Heart right ventricle (tissue), 16 donors: ENCODE measurements at regions not wholly inside any gene's neighbourhood (a gene's known extent, or its start where the extent isn't known, plus 50 kb on each side); places are given as distances from the start of the nearest gene placed in this dataset.

ENCODE experiments used
- ATAC-seq, 8 donors: fragments of 200-7000 bp; cut with Tn5 transposase; one replicate each; pipeline ENCODE4 v1.9.1; 2020; ENCODE audit warnings: mild to moderate bottlenecking in 8 of 8, moderate library complexity in 8 of 8, moderate number of reproducible peaks in 1 of 8
- DNase-seq, 2 donors: peaks; one replicate each; pipeline ENCODE4 v3.0.0-alpha.2; 2020
- H3K27ac ChIP-seq, 10 donors: fragments of 200-600 bp; sonication (generic) in 2 of 10; one replicate each; pipeline versions ENCODE4 v1.5.0 to v1.8.0; 2020 to 2022; ENCODE audit warnings: mild to moderate bottlenecking in 3 of 10
- H3K27me3 ChIP-seq, 7 donors: fragments of 200-600 bp; one replicate each; pipeline ENCODE4 v1.8.0; 2021 to 2022; ENCODE audit warnings: mild to moderate bottlenecking in 2 of 7
- H3K36me3 ChIP-seq, 9 donors: fragments of 200-600 bp; sonication (generic) in 1 of 9; one replicate each; pipeline versions ENCODE4 v1.5.0 to v1.8.0; 2020 to 2022; ENCODE audit warnings: mild to moderate bottlenecking in 2 of 9
- H3K4me1 ChIP-seq, 9 donors: fragments of 200-600 bp; sonication (generic) in 1 of 9; one replicate each; pipeline versions ENCODE4 v1.5.0 to v1.8.0; 2020 to 2022; ENCODE audit warnings: mild to moderate bottlenecking in 4 of 9
- H3K4me3 ChIP-seq, 10 donors: fragments of 200-600 bp; sonication (generic) in 2 of 10; one replicate each; pipeline versions ENCODE4 v1.5.0 to v1.8.0; 2020 to 2022; ENCODE audit warnings: mild to moderate bottlenecking in 7 of 10, moderate library complexity in 2 of 10
- H3K9me3 ChIP-seq, 11 donors: fragments of 200-600 bp in 10 of 11; sonication (generic) in 2 of 11; one replicate each; pipeline versions ENCODE4 v1.5.0 to v1.8.0; 2013 to 2022; ENCODE audit warnings: mild to moderate bottlenecking in 2 of 11, control low read depth in 1 of 11, moderate library complexity in 1 of 11
- WGBS, 2 donors: extraction: QIAGEN DNeasy Blood & Tissue Kit; methylation state at CpG; one replicate each; pipeline ENCODE4 v1.1.7; 2013; ENCODE audit warnings: inconsistent platforms in 1 of 2; 5-methylcytosine and 5-hydroxymethylcytosine counted together
- intact Hi-C, 10 donors: fragments of 100-400 bp; cut with DNase I; formaldehyde crosslinking; loops; one replicate each; pipeline versions ENCODE4 v1.11.1 to v1.14.2; 2022
- TF ChIP-seq, protein P1 (sequence below), 9 donors: fragments of 200-600 bp; sonication (generic) in 2 of 9; IDR thresholded peaks; one replicate each; pipeline versions ENCODE4 v1.5.0 to v1.8.0; 2021 to 2022; ENCODE audit warnings: antibody characterized with exemption in 9 of 9, mild to moderate bottlenecking in 5 of 9, moderate library complexity in 1 of 9
- donor health status: Arrhythmogenic right ventricular cardiomyopathy.
- donor health status: ischemic (EF 13 %, LVEDD 7.1; RV severe dilation, severe dysfunction).
- donor health status: healthy with polysubstance abuse.
- donor health status: DM: no; HTN: yes; CAD: no.
- donor health status: DM: no; HTN: no; CAD: no.
- donor health status: ischemic (EF 25% LVEDD 6.9; RV normal size, moderate dysfunction).
- donor health status: ischemic (EF 25% LVEDD 5.7; RV mildly dilated, moderate dysfunction).
- donor health status: healthy.
- donor health status: DM: yes; HTN: yes; CAD: no.
- donor health status: Ischemic cardiomyopathy.
- donor health status: ischemic (EF 35%, LVEDD 5.7; RV mildly dilated, moderate dysfunction).
- donor health status: nonischemic (EF 11% LVEDD 7.7; RV severe dilation, severe dysfunction).
- donor health status: DM: yes; HTN: yes; CAD: no.
- donor health status: PGD.
- donor health status: ischemic (EF 29% LVEDD 5.4; RV normal size, mild dysfunction).
- donor health status: nonischemic (EF 23%, LVEDD 6.1; RV moderate dilation, normal function).

DNA sequence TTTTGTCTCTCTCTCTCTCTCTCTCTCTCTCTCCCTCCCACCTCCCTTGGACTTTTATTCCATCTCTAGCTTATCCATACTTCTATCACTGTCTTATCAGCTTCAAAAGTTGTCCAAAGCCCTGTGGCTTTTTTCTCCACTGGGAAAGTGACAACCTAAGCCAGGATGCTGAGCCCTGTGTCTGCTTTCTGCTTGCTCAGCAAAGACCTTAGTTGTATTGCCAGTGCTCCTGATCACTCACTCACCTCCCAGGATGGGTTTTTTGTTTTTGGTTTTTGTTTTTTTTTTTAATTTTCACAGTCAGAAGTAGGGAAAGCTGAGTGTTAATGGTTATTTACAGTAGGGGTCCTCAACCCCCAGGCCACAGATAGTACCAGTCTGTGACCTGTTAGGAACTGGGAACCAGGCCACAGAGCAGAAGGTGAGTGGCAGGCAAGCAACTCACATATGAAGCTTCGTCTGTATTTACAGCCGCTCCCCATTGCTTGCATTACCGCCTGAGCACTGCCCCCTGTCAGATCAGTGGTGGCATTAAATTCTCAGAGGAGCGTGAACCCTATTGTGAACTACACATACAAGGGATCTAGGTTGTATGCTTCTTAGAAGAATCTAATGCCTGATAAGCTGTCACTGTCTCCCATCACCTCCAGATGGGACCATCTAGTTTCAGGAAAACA lies 125.0 kb upstream of the ID4 start:
- Histone ChIP-seq H3K9me3 (no peaks in the 10 kb centered on the region), H3K36me3 (no peaks in the 10 kb centered on the region), H3K4me3 (no peak overlapping the region), H3K27ac (no peak overlapping the region), H3K27me3 (peaks cover 0 to 4% (median 0%) of the 10 kb centered on the region in 7 donors), H3K4me1 (no peaks in the 10 kb centered on the region)
- ATAC-seq, result no peak
- intact Hi-C loops, result no loop called here
- DNase-seq, result no peak
- TF ChIP-seq, protein P1, sequence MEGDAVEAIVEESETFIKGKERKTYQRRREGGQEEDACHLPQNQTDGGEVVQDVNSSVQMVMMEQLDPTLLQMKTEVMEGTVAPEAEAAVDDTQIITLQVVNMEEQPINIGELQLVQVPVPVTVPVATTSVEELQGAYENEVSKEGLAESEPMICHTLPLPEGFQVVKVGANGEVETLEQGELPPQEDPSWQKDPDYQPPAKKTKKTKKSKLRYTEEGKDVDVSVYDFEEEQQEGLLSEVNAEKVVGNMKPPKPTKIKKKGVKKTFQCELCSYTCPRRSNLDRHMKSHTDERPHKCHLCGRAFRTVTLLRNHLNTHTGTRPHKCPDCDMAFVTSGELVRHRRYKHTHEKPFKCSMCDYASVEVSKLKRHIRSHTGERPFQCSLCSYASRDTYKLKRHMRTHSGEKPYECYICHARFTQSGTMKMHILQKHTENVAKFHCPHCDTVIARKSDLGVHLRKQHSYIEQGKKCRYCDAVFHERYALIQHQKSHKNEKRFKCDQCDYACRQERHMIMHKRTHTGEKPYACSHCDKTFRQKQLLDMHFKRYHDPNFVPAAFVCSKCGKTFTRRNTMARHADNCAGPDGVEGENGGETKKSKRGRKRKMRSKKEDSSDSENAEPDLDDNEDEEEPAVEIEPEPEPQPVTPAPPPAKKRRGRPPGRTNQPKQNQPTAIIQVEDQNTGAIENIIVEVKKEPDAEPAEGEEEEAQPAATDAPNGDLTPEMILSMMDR (IDR thresholded peaks at IDR 0.05), result no peak
- WGBS, 2 donors, result 94 to 97% methylated on average over 4 of the region's 4 CpGs

DNA sequence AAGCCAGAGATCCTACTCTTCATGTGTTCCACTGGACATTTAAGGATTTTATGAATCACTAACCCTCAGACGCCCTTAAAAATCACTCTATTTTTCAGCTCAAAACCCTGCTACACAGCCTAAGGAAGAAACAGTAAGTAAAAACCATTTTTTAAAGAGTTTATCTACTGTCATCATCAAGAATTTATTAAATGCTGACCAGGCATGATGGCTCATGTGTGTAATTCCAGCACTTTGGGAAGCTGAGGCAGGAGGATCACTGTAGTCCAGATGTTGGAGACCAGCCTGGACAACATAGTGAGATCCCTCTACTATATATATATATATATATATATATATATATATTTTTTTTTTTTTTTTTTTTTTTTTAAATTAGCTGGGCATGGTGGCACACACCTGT lies 124.2 kb upstream of the ID4 start:
- no peak overlapping the region for H3K4me3 ChIP-seq

DNA sequence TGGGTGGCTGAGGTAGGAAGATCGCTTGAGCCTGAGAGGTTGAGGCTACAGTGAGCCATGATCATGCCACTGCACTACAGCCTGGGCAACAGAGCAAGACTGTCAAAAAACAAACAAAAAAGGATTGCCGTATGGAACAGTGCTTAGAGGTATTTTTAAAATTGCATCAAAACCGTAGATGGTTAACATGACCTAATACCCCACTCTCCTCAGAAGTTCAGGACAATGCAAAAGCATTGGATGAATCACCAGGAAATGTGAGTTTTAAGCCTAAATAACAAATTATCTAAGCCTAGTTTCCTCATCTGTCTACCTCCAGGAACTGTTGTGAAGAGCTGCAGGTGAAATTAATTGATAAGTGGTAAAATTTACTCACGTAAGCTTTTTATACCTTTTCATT lies 123.8 kb upstream of the ID4 start:
- Histone ChIP-seq H3K27me3 (peaks cover 0 to 4% (median 0%) of the 10 kb centered on the region in 7 donors), H3K4me3 (no peak overlapping the region), H3K27ac (no peak overlapping the region), H3K36me3 (no peaks in the 10 kb centered on the region), H3K9me3 (no peaks in the 10 kb centered on the region), H3K4me1 (no peaks in the 10 kb centered on the region)
- WGBS, 2 donors, result 76 to 83% methylated on average over 4 of the region's 4 CpGs
- ATAC-seq (no peak), DNase-seq (no peak)
- TF ChIP-seq, protein P1 (IDR thresholded peaks at IDR 0.05), result no peak
- intact Hi-C loops, result no loop called here

More for the DNA sequence above, 124.2 kb upstream of the ID4 start:
- TF ChIP-seq, protein P1 (IDR thresholded peaks at IDR 0.05), result no peak
- Histone ChIP-seq H3K36me3 (no peaks in the 10 kb centered on the region), H3K4me1 (no peaks in the 10 kb centered on the region), H3K27me3 (peaks cover 0 to 4% (median 0%) of the 10 kb centered on the region in 7 donors), H3K27ac (no peak overlapping the region), H3K9me3 (no peaks in the 10 kb centered on the region)
- intact Hi-C loops, result no loop called here
- ATAC-seq (no peak), DNase-seq (no peak)
- WGBS, 2 donors, result 77 to 95% methylated on average over 1 of the region's 1 CpG

DNA sequence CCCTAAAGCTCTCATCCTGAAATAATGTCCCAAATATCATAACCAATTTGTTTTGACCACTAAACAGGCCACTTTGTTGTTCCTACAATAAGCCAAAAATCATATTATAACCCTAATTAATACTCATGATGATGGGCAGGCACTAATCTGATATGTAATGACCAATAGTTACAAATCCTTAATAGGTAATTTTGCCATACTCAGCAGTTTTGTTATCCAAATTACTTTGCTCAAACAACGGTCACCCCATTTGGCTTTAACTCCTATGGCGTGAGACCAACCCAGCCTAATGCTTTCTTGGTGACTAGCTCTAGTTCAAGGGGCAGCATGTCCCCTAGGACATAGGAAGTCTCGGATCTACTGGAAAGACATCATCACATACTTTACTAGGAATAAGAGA lies 123.2 kb upstream of the ID4 start:
- Histone ChIP-seq H3K9me3 (no peaks in the 10 kb centered on the region), H3K36me3 (no peaks in the 10 kb centered on the region), H3K4me3 (no peak overlapping the region), H3K27ac (no peak overlapping the region), H3K4me1 (no peaks in the 10 kb centered on the region), H3K27me3 (peaks cover 0 to 4% (median 0%) of the 10 kb centered on the region in 7 donors)
- TF ChIP-seq, protein P1 (IDR thresholded peaks at IDR 0.05), result no peak
- no peak for ATAC-seq
- 69 to 81% methylated on average over 3 of the region's 3 CpGs for WGBS, 2 donors
- intact Hi-C loops, result no loop called here
- no peak for DNase-seq
